HG03135 (cell line): ENCODE measurements at regions not wholly inside any gene's neighbourhood (a gene's known extent, or its start where the extent isn't known, plus 50 kb on each side); places are given as distances from the start of the nearest gene placed in this dataset.
"Not testable (repeated sequence)": the region's sequence is repeated elsewhere in the genome, so short reads cannot be mapped to it uniquely, and the experiment has no call there.

Experiments used
- ATAC-seq: cut with Tn5 transposase; IDR thresholded peaks from one replicate; pipeline ENCODE4 v1.9.1; 2021; ENCODE audit warnings: mild to moderate bottlenecking, moderate library complexity; ENCODE audit not compliant: unreplicated experiment

- not testable (repeated sequence) for ATAC-seq
These were observed 1578.5 kb downstream of the SI start for GRCh38 chr3:163499736-163500219.

- ATAC-seq: not testable (repeated sequence)
These were observed 1579.2 kb downstream of the SI start for GRCh38 chr3:163498842-163499735.

- ATAC-seq: no peak
These were observed 1586.6 kb downstream of the SI start for GRCh38 chr3:163491714-163492113.

- peak; percentile 59 for ATAC-seq
These were observed 1588.2 kb downstream of the SI start for GRCh38 chr3:163490119-163490518.

- no peak for ATAC-seq
These were observed 1595.6 kb downstream of the SI start for GRCh38 chr3:163482695-163483094.

- ATAC-seq: no peak
These were observed 1596.6 kb downstream of the SI start for GRCh38 chr3:163481738-163482137.

GRCh38 chr3:163476179-163476578 lies 1602.1 kb downstream of the SI start:
- no peak for ATAC-seq

GRCh38 chr3:163474766-163475165 lies 1603.5 kb downstream of the SI start:
- no peak for ATAC-seq

GRCh38 chr3:163468531-163469335 lies 1609.6 kb downstream of the SI start:
- no peak for ATAC-seq

- no peak for ATAC-seq
These were observed 1615.8 kb downstream of the SI start for GRCh38 chr3:163462446-163462845.

- no peak for ATAC-seq
These were observed 1627.6 kb downstream of the SI start for GRCh38 chr3:163450698-163451097.

GRCh38 chr3:163438760-163439159 lies 1639.5 kb downstream of the SI start:
- ATAC-seq: no peak

- ATAC-seq: no peak
These were observed 1655.6 kb downstream of the SI start for GRCh38 chr3:163422671-163423070.

GRCh38 chr3:163391407-163392181 lies 1686.7 kb downstream of the SI start:
- ATAC-seq: no peak

- ATAC-seq: no peak
These were observed 1693.9 kb downstream of the SI start for GRCh38 chr3:163384383-163384782.

- ATAC-seq: no peak
These were observed 1696.1 kb downstream of the SI start for GRCh38 chr3:163382183-163382582.

- ATAC-seq: no peak
These were observed 1710.1 kb downstream of the SI start for GRCh38 chr3:163368168-163368567.

GRCh38 chr3:163364717-163365116 lies 1713.6 kb downstream of the SI start:
- no peak for ATAC-seq

- ATAC-seq: no peak
These were observed 1716.1 kb downstream of the SI start for GRCh38 chr3:163362151-163362550.

- ATAC-seq: not testable (repeated sequence)
These were observed 1716.9 kb downstream of the SI start for GRCh38 chr3:163361357-163361878.

- no peak for ATAC-seq
These were observed 1730.4 kb downstream of the SI start for GRCh38 chr3:163347944-163348343.
